Activated naive CD8-positive, alpha-beta T cell (primary cell): ENCODE measurements at regions not wholly inside any gene's neighbourhood (a gene's known extent, or its start where the extent isn't known, plus 50 kb on each side); places are given as distances from the start of the nearest gene placed in this dataset.

Experiments used
- H3K27ac Mint-ChIP-seq: one replicate; pipeline ENCODE4 v1.8.0; 2021; ENCODE audit warnings: mixed read lengths
- H3K27me3 Mint-ChIP-seq: one replicate; pipeline ENCODE4 v1.8.0; 2021; ENCODE audit warnings: mixed read lengths
- H3K36me3 Mint-ChIP-seq: one replicate; pipeline ENCODE4 v1.8.0; 2021; ENCODE audit warnings: mixed read lengths
- H3K4me1 Mint-ChIP-seq: one replicate; pipeline ENCODE4 v1.8.0; 2021; ENCODE audit warnings: low read depth, mixed read lengths
- H3K4me3 Mint-ChIP-seq: one replicate; pipeline ENCODE4 v1.8.0; 2021; ENCODE audit warnings: mild to moderate bottlenecking, mixed read lengths
- H3K9me3 Mint-ChIP-seq: one replicate; pipeline ENCODE4 v1.8.0; 2021; ENCODE audit warnings: low read depth, mixed read lengths

GRCh38 chr7:12870219-12870618 lies 182.8 kb downstream of the ARL4A start:
- no peaks in the 10 kb centered on the region for H3K9me3 Mint-ChIP-seq
- H3K36me3 Mint-ChIP-seq, result no peaks in the 10 kb centered on the region
- peaks cover 15% of the 10 kb centered on the region for H3K27me3 Mint-ChIP-seq
- H3K4me1 Mint-ChIP-seq, result no peaks in the 10 kb centered on the region
- H3K4me3 Mint-ChIP-seq, result no peak overlapping the region
- no peak overlapping the region for H3K27ac Mint-ChIP-seq

DNA sequence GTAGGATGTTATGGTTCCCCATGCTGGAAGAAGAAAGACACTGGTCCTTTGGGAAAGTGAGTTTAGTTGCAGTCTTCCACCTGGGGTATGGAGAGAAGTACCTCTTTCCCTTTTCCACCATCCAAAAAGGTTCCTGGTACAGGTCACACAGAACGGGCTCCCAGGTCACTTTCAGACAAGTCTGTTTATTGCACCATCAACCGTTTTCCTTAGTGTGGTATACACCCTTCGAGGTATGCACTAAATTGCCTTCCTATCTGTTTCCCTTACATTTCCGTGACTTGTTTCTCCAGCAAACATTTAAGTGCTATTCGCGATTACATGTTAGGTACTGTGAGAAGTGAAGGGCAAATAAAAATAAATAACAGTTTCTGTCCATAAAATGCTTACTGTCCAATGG lies 185.1 kb downstream of the ARL4A start:
- H3K9me3 Mint-ChIP-seq, result no peaks in the 10 kb centered on the region
- peaks cover 12% of the 10 kb centered on the region for H3K27me3 Mint-ChIP-seq
- no peak overlapping the region for H3K27ac Mint-ChIP-seq
- no peaks in the 10 kb centered on the region for H3K4me1 Mint-ChIP-seq
- no peak overlapping the region for H3K4me3 Mint-ChIP-seq
- no peaks in the 10 kb centered on the region for H3K36me3 Mint-ChIP-seq

DNA sequence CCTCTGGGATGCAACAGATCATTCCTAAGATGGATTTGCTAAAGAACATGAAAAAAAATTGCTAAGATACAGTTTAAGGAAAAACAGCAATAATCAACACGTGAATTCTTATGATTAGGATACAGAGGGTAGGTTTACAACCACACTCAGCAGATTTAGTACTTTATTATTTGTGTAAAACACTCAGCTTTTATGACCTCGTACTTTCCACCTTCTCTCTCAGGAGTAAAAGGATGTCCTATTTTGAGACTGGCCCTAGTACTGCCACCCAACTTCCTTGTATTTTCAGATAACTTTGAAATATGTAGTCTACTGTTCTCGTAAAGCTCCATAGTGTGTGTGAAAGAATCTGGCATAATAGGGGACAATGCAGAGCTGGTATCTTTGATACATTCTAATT lies 186.1 kb downstream of the ARL4A start:
- no peaks in the 10 kb centered on the region for H3K4me1 Mint-ChIP-seq
- peaks cover 12% of the 10 kb centered on the region for H3K27me3 Mint-ChIP-seq
- H3K4me3 Mint-ChIP-seq, result no peak overlapping the region
- H3K36me3 Mint-ChIP-seq, result no peaks in the 10 kb centered on the region
- no peaks in the 10 kb centered on the region for H3K9me3 Mint-ChIP-seq
- no peak overlapping the region for H3K27ac Mint-ChIP-seq

- peaks cover 3% of the 10 kb centered on the region for H3K27me3 Mint-ChIP-seq
- H3K4me1 Mint-ChIP-seq, result no peaks in the 10 kb centered on the region
- H3K4me3 Mint-ChIP-seq, result no peak overlapping the region
- H3K36me3 Mint-ChIP-seq, result no peaks in the 10 kb centered on the region
- H3K27ac Mint-ChIP-seq, result no peak overlapping the region
- H3K9me3 Mint-ChIP-seq, result no peaks in the 10 kb centered on the region
These were observed 191.7 kb downstream of the ARL4A start for GRCh38 chr7:12879139-12879538.

GRCh38 chr7:12881712-12882111 lies 194.3 kb downstream of the ARL4A start:
- H3K4me1 Mint-ChIP-seq, result no peaks in the 10 kb centered on the region

GRCh38 chr7:12882710-12883109 lies 195.3 kb downstream of the ARL4A start:
- H3K36me3 Mint-ChIP-seq, result no peaks in the 10 kb centered on the region
- no peak overlapping the region for H3K27ac Mint-ChIP-seq
- no peak overlapping the region for H3K4me3 Mint-ChIP-seq
- no peaks in the 10 kb centered on the region for H3K9me3 Mint-ChIP-seq
- no peaks in the 10 kb centered on the region for H3K4me1 Mint-ChIP-seq
- peaks cover 6% of the 10 kb centered on the region for H3K27me3 Mint-ChIP-seq

More at GRCh38 chr7:12881712-12882111, 194.3 kb downstream of the ARL4A start:
- Mint-ChIP-seq H3K27me3 (peaks cover 6% of the 10 kb centered on the region), H3K27ac (no peak overlapping the region), H3K9me3 (no peaks in the 10 kb centered on the region), H3K4me3 (no peak overlapping the region), H3K36me3 (no peaks in the 10 kb centered on the region)

GRCh38 chr7:12884033-12884432 lies 196.6 kb downstream of the ARL4A start:
- Mint-ChIP-seq H3K27ac (no peak overlapping the region), H3K4me3 (no peak overlapping the region), H3K4me1 (no peaks in the 10 kb centered on the region), H3K36me3 (no peaks in the 10 kb centered on the region), H3K27me3 (peaks cover 10% of the 10 kb centered on the region), H3K9me3 (no peaks in the 10 kb centered on the region)

- Mint-ChIP-seq H3K4me3 (no peak overlapping the region), H3K36me3 (no peaks in the 10 kb centered on the region), H3K27ac (no peak overlapping the region), H3K9me3 (no peaks in the 10 kb centered on the region), H3K27me3 (peaks cover 10% of the 10 kb centered on the region), H3K4me1 (no peaks in the 10 kb centered on the region)
These were observed 197.5 kb downstream of the ARL4A start for GRCh38 chr7:12884856-12885440.

DNA sequence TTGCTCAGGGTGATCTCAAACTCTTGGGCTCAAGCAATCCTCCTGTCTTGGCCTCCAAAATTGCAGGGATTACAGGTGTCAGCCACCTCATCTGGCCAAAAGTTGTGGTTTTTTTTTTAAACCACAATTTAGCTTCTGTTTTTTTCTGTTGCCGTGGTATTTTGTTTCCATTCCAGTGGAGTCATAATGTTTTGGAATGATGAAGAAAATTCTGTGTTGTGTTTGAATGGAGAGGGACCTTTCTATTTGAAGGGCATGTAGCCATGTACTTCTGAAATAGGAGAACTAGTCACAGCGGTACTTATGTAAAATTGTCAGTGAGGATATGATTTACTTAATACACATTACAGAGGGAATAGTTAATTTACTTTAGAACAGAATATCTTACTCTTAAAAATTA lies 201.3 kb downstream of the ARL4A start:
- H3K36me3 Mint-ChIP-seq, result no peaks in the 10 kb centered on the region
- peaks cover 9% of the 10 kb centered on the region for H3K27me3 Mint-ChIP-seq
- no peak overlapping the region for H3K4me3 Mint-ChIP-seq
- H3K27ac Mint-ChIP-seq, result no peak overlapping the region
- H3K9me3 Mint-ChIP-seq, result no peaks in the 10 kb centered on the region
- no peaks in the 10 kb centered on the region for H3K4me1 Mint-ChIP-seq

DNA sequence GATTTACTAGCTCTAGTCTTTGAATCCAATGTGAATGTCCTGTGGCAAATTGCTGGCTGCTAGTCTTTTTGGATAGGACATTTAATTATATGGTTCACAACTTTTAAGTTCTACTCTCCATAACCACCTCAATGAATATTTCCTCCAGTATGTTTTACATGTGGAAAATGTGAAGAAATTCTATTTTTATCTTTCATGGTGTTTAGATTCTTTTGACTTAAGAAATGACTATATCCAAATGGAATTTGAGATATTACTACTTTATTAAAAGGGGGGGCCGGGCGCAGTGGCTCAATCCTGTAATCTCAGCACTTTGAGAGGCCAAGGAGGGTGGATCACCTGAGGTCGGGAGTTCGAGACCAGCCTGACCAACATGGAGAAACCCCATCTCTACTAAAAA lies 202.0 kb downstream of the ARL4A start:
- peaks cover 9% of the 10 kb centered on the region for H3K27me3 Mint-ChIP-seq
- H3K4me1 Mint-ChIP-seq, result no peaks in the 10 kb centered on the region
- H3K36me3 Mint-ChIP-seq, result no peaks in the 10 kb centered on the region
- H3K9me3 Mint-ChIP-seq, result no peaks in the 10 kb centered on the region
- no peak overlapping the region for H3K27ac Mint-ChIP-seq
- no peak overlapping the region for H3K4me3 Mint-ChIP-seq

GRCh38 chr7:12890586-12890985 lies 203.2 kb downstream of the ARL4A start:
- Mint-ChIP-seq H3K27ac (no peak overlapping the region), H3K4me3 (no peak overlapping the region), H3K27me3 (peaks cover 7% of the 10 kb centered on the region), H3K36me3 (no peaks in the 10 kb centered on the region), H3K4me1 (no peaks in the 10 kb centered on the region), H3K9me3 (no peaks in the 10 kb centered on the region)

- H3K9me3 Mint-ChIP-seq, result no peaks in the 10 kb centered on the region
- peaks cover 6% of the 10 kb centered on the region for H3K27me3 Mint-ChIP-seq
- H3K4me3 Mint-ChIP-seq, result no peak overlapping the region
- H3K4me1 Mint-ChIP-seq, result no peaks in the 10 kb centered on the region
- no peaks in the 10 kb centered on the region for H3K36me3 Mint-ChIP-seq
- H3K27ac Mint-ChIP-seq, result no peak overlapping the region
These were observed 205.9 kb downstream of the ARL4A start for GRCh38 chr7:12893292-12893691.

- no peaks in the 10 kb centered on the region for H3K9me3 Mint-ChIP-seq
- H3K36me3 Mint-ChIP-seq, result no peaks in the 10 kb centered on the region
- no peaks in the 10 kb centered on the region for H3K4me1 Mint-ChIP-seq
- peaks cover 2% of the 10 kb centered on the region for H3K27me3 Mint-ChIP-seq
- H3K4me3 Mint-ChIP-seq, result no peak overlapping the region
- no peak overlapping the region for H3K27ac Mint-ChIP-seq
These were observed 207.9 kb downstream of the ARL4A start for GRCh38 chr7:12895296-12895695.

DNA sequence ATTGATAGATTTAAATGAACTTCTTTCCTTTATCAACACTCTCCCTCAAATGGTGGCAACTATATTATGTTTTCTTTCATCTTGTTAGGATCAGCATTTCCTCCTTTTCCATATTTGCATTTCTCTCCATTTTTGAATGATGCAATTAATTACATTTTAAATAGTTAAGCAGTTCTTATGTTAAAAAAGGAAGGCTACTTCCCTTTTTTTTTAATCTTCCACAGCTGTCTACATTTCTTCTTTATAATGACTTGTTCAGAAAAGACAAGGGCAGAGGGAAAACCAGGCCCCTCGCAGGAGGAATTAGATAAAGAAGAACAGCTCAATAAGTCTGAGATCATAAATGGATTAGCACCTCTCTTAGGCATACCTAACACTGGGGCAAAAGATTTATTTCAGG lies 208.9 kb downstream of the ARL4A start:
- Mint-ChIP-seq H3K4me1 (no peaks in the 10 kb centered on the region), H3K27ac (no peak overlapping the region), H3K36me3 (no peaks in the 10 kb centered on the region), H3K4me3 (no peak overlapping the region), H3K27me3 (peaks cover 4% of the 10 kb centered on the region), H3K9me3 (no peaks in the 10 kb centered on the region)

DNA sequence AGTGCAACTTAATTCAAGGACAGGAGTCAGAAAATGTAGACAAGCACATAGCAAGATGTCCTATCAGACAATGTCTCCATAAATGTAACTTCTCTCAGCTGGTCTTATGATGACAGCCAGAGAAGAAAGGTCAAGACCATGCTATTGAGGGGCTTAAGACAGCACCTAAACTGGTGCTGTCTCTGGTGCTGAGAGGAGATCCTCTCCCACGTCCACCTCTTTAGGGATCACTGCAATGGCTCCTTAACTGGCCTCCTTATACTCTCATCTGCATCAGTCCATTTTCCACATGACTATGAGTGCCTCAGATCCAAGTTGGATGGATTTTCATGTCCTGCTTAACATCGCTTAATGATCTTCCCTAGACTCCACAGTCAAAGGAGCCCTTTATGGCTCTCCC lies 210.6 kb downstream of the ARL4A start:
- Mint-ChIP-seq H3K4me1 (no peaks in the 10 kb centered on the region), H3K27ac (no peak overlapping the region), H3K9me3 (no peaks in the 10 kb centered on the region), H3K27me3 (peaks cover 3% of the 10 kb centered on the region), H3K4me3 (no peak overlapping the region), H3K36me3 (no peaks in the 10 kb centered on the region)

DNA sequence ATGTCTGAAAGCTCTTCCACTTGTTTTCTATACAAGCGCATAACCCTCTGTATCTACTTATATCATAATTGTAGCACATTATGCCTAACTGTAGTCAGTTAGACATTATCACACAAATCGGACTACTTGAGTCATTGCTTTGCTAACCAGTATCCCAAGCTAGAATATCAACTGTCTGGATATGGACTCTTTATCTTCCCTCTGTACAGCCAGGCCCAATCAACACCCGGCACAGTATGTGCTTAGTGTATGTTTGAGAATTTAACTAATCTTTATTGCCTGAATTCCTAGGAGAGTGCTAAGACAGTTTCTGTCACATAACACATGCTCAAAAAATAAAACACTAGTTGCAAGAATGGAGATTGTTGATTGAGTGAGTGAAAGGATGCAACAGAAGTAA lies 211.2 kb downstream of the ARL4A start:
- Mint-ChIP-seq H3K4me1 (no peaks in the 10 kb centered on the region), H3K4me3 (no peak overlapping the region), H3K9me3 (no peaks in the 10 kb centered on the region), H3K36me3 (no peaks in the 10 kb centered on the region), H3K27ac (no peak overlapping the region), H3K27me3 (peaks cover 3% of the 10 kb centered on the region)
